IMR-90 (cell line): ENCODE measurements at regions not wholly inside any gene's neighbourhood (a gene's known extent, or its start where the extent isn't known, plus 50 kb on each side); places are given as distances from the start of the nearest gene placed in this dataset.

Source experiments
- ATAC-seq: fragments of 200-7000 bp; cut with Tn5 transposase; 2 replicates; pipeline ENCODE4 v1.9.1; 2020; ENCODE audit warnings: low read depth, mild to moderate bottlenecking, moderate library complexity
- BruUV-seq: library from RNA; stranded (reverse); fragments of 400-500 nt; replicated peaks from 2 replicates; lab custom pipeline; 2021; lab: Mats Ljungman, UMichigan
- CTCF ChIA-PET: fragments of 300-600 bp; formaldehyde crosslinking; extraction: SDS; loops from one replicate; lab custom pipeline; 2021; ENCODE audit warnings: antibody characterized with exemption; lab: Yijun Ruan, JAX
- POLR2A ChIA-PET: fragments of 300-600 bp; sonication (Branson Sonifier 250); formaldehyde crosslinking; loops from one replicate; lab custom pipeline; 2022; ENCODE audit warnings: antibody characterized with exemption; ENCODE audit not compliant: unreplicated experiment; lab: Charles Lee
- DNase-seq: peaks from one replicate; pipeline ENCODE4 v3.0.0; 2013
- H2AFZ ChIP-seq: replicated peaks from 2 replicates; pipeline ENCODE3; 2013; ENCODE audit warnings: low read length, mild to moderate bottlenecking; ENCODE audit not compliant: poor library complexity
- H2AK5ac ChIP-seq: 2 replicates; pipeline ENCODE4 v1.6.1; 2013; ENCODE audit warnings: low read depth, low read length, inconsistent platforms
- H2AK9ac ChIP-seq: replicated peaks from 2 replicates; pipeline ENCODE3; 2013; ENCODE audit warnings: mild to moderate bottlenecking, low read depth, low read length, moderate library complexity; ENCODE audit not compliant: poor library complexity
- H2BK120ac ChIP-seq: 2 replicates; pipeline ENCODE4 v1.6.1; 2013; ENCODE audit warnings: low read depth, low read length, inconsistent platforms
- H2BK15ac ChIP-seq: 3 replicates; pipeline ENCODE4 v1.6.1; 2013; ENCODE audit warnings: low read depth, low read length, inconsistent platforms
- H2BK20ac ChIP-seq: 2 replicates; pipeline ENCODE4 v1.6.1; 2013; ENCODE audit warnings: low read depth, mild to moderate bottlenecking, inconsistent platforms, low read length, moderate library complexity
- H2BK5ac ChIP-seq: 2 replicates; pipeline ENCODE4 v1.6.1; 2013; ENCODE audit warnings: mild to moderate bottlenecking, low read depth, low read length, inconsistent platforms; ENCODE audit not compliant: poor library complexity, severe bottlenecking
- H3K14ac ChIP-seq: replicated peaks from 2 replicates; pipeline ENCODE4 v1.6.1; 2013; ENCODE audit warnings: low read depth, low read length, inconsistent platforms
- H3K18ac ChIP-seq: 2 replicates; pipeline ENCODE4 v1.6.1; 2013; ENCODE audit warnings: low read depth, low read length, control low read depth
- H3K23ac ChIP-seq: 2 replicates; pipeline ENCODE4 v1.6.1; 2013; ENCODE audit warnings: low read depth, low read length, inconsistent platforms
- H3K27ac ChIP-seq: 2 replicates; pipeline ENCODE4 v1.5.1; 2013; ENCODE audit warnings: mild to moderate bottlenecking, control low read depth, low read length; ENCODE audit not compliant: insufficient read depth
- H3K27me3 ChIP-seq: 2 replicates; pipeline ENCODE4 v1.6.1; 2013; ENCODE audit warnings: low read length; ENCODE audit not compliant: control insufficient read depth, insufficient read depth
- H3K36me3 ChIP-seq: 2 replicates; pipeline ENCODE4 v1.6.1; 2013; ENCODE audit warnings: low read length, mixed read lengths; ENCODE audit not compliant: control insufficient read depth, insufficient read depth
- H3K4ac ChIP-seq: 2 replicates; pipeline ENCODE4 v1.6.1; 2013; ENCODE audit warnings: low read depth, low read length, inconsistent platforms
- H3K4me1 ChIP-seq: 2 replicates; pipeline ENCODE4 v1.6.1; 2013; ENCODE audit warnings: low read length, mixed read lengths; ENCODE audit not compliant: control insufficient read depth, insufficient read depth
- H3K4me2 ChIP-seq: 2 replicates; pipeline ENCODE4 v1.6.1; 2013; ENCODE audit warnings: low read depth, mild to moderate bottlenecking, control low read depth, low read length, moderate library complexity
- H3K4me3 ChIP-seq: 2 replicates; pipeline ENCODE4 v1.5.1; 2013; ENCODE audit warnings: low read depth, mild to moderate bottlenecking, control low read depth, low read length, moderate library complexity; ENCODE audit not compliant: insufficient read depth
- H3K56ac ChIP-seq: 2 replicates; pipeline ENCODE4 v1.6.1; 2013; ENCODE audit warnings: low read length, inconsistent platforms; ENCODE audit not compliant: insufficient read depth; ENCODE audit errors: extremely low read depth
- H3K79me1 ChIP-seq, 2 experiments: 2 replicates each; pipeline ENCODE4 v1.6.1; 2013; ENCODE audit warnings: low read length in 2 of 2, inconsistent platforms in 1 of 2, low read depth in 1 of 2
- H3K9ac ChIP-seq: 2 replicates; pipeline ENCODE4 v1.6.1; 2013; ENCODE audit warnings: low read depth, low read length, control low read depth
- H3K9me1 ChIP-seq: 2 replicates; pipeline ENCODE4 v1.6.1; 2013; ENCODE audit warnings: low read length, inconsistent platforms; ENCODE audit not compliant: insufficient read depth
- H3K9me3 ChIP-seq: 2 replicates; pipeline ENCODE4 v1.6.1; 2013; ENCODE audit warnings: low read length; ENCODE audit not compliant: control insufficient read depth, insufficient read depth
- H4K20me1 ChIP-seq: 2 replicates; pipeline ENCODE4 v1.6.1; 2013; ENCODE audit warnings: low read length, inconsistent platforms; ENCODE audit not compliant: insufficient read depth
- H4K5ac ChIP-seq: 2 replicates; pipeline ENCODE4 v1.6.1; 2013; ENCODE audit warnings: mild to moderate bottlenecking, low read depth, low read length, control low read depth
- H4K8ac ChIP-seq, 2 experiments: 2 replicates each; pipeline ENCODE4 v1.6.1; 2013; ENCODE audit warnings: low read depth in 2 of 2, low read length in 2 of 2, control low read depth in 1 of 2, inconsistent platforms in 1 of 2
- H4K91ac ChIP-seq: 2 replicates; pipeline ENCODE4 v1.6.1; 2013; ENCODE audit warnings: low read depth, low read length, inconsistent platforms; ENCODE audit not compliant: insufficient read depth
- FOS ChIP-seq: fragments of 150-350 bp; IDR thresholded peaks from 2 replicates; pipeline ENCODE4 v1.6.1; 2016; ENCODE audit warnings: low read depth, low read length
- RAD21 ChIP-seq: IDR thresholded peaks from 2 replicates; pipeline ENCODE4 v1.6.1; 2012; ENCODE audit warnings: low read length, improper control_type of control experiment
- SMC3 ChIP-seq: fragments of 150-350 bp; IDR thresholded peaks from 2 replicates; pipeline ENCODE4 v1.6.1; 2016; ENCODE audit warnings: low read depth, mild to moderate bottlenecking, antibody characterized with exemption, low read length, moderate library complexity
- WGBS, 2 experiments: methylation state at CpG; one replicate each; pipeline versions ENCODE4 v1.1.5 to v1.1.7; 2013; ENCODE audit warnings: missing lambda C conversion rate in 2 of 2; ENCODE audit not compliant: insufficient read length in 1 of 2; ENCODE audit errors: extremely low coverage in 2 of 2; 5-methylcytosine and 5-hydroxymethylcytosine counted together
- dilution Hi-C: fragments of 300-500 bp; cut with HindIII; formaldehyde crosslinking; loops from one replicate; pipeline ENCODE4 v1.14.3; 2018; ENCODE audit warnings: low sequenced_read_pairs; ENCODE audit not compliant: unreplicated experiment
- in situ Hi-C: fragments of 300-500 bp; cut with MboI; formaldehyde crosslinking; loops from 3 replicates; pipeline ENCODE4 v1.14.3; 2019; ENCODE audit warnings: low sequenced_read_pairs, inconsistent platforms, mixed read lengths
- intact Hi-C: fragments of 100-400 bp; cut with micrococcal nuclease; formaldehyde crosslinking; loops from 2 replicates; pipeline ENCODE4 v1.10.0; 2022
- TF ChIP-seq, protein P1 (sequence below): fragments of 150-350 bp; IDR thresholded peaks from 2 replicates; pipeline ENCODE4 v1.6.1; 2016; ENCODE audit warnings: low read depth, mild to moderate bottlenecking, low read length, moderate library complexity, borderline replicate concordance
- TF ChIP-seq, protein P2 (sequence below): fragments of 150-350 bp; IDR thresholded peaks from 2 replicates; pipeline ENCODE4 v1.6.1; 2017; ENCODE audit warnings: mild to moderate bottlenecking, antibody characterized with exemption, low read length, low read depth

DNA sequence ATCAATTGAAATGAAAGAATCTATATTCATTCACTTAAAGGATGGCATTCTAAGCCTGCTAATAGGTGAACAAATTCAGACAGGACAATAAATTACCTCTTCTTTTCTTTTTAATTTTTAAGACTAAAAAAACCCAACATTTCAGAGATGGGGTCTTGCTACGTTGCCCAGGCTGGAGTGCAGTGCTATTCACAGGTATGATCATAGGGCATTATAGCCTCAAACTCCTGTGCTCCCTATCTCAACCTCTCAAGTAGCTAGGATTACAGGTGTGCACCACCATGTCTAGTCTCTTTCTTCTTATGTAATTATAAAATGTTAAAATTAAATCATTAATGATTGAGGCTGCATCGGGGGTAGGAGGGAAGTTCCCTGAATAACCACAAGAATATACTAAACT, 52.5 kb upstream of the PDLIM5 start:
- Histone ChIP-seq H2BK120ac (no peak overlapping the region), H3K4me3 (no peak overlapping the region), H3K18ac (no peak overlapping the region), H3K9me3 (no peaks in the 10 kb centered on the region), H3K9me1 (no peaks in the 10 kb centered on the region; the same call in 1 of the 2 replicates), H3K9ac (no peak overlapping the region), H2BK20ac (no peak overlapping the region), H3K23ac (no peak overlapping the region), H3K14ac (no peak overlapping the region), H4K91ac (no peak overlapping the region), H2BK5ac (no peak overlapping the region), H3K79me1 (no peaks in the 10 kb centered on the region), H2BK15ac (no peak overlapping the region), H3K4me1 (no peaks in the 10 kb centered on the region), H4K5ac (no peak overlapping the region), H3K27me3 (peaks cover 3% of the 10 kb centered on the region), H2AFZ (no peak overlapping the region), H3K27ac (no peak overlapping the region), H3K36me3 (no peaks in the 10 kb centered on the region), H3K56ac (no peak overlapping the region), H3K4ac (no peak overlapping the region), H2AK9ac (no peak overlapping the region), H4K8ac (no peak overlapping the region), H3K4me2 (no peak overlapping the region), H2AK5ac (no peak overlapping the region), H4K20me1 (no peaks in the 10 kb centered on the region)
- 20% methylated on average over 1 of the region's 2 CpGs; no CpG with 5 or more reads in 1 of the 2 experiments for WGBS, 2 experiments
- CTCF ChIA-PET = no interaction called here
- BruUV-seq = no TSS peak
- DNase-seq (no peak), ATAC-seq (no peak)
- intact Hi-C loops (no loop called here), dilution Hi-C loops (no loop called here), in situ Hi-C loops (loop anchor here (10.0 kb wide), 1 partner anchor 604 kb away; no protein-coding TSS in a partner anchor)
- POLR2A ChIA-PET = no interaction called here
- TF ChIP-seq, protein P1, sequence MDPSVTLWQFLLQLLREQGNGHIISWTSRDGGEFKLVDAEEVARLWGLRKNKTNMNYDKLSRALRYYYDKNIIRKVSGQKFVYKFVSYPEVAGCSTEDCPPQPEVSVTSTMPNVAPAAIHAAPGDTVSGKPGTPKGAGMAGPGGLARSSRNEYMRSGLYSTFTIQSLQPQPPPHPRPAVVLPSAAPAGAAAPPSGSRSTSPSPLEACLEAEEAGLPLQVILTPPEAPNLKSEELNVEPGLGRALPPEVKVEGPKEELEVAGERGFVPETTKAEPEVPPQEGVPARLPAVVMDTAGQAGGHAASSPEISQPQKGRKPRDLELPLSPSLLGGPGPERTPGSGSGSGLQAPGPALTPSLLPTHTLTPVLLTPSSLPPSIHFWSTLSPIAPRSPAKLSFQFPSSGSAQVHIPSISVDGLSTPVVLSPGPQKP = no peak
- no peak for TF ChIP-seq SMC3
- no peak for TF ChIP-seq RAD21
- TF ChIP-seq, protein P2, sequence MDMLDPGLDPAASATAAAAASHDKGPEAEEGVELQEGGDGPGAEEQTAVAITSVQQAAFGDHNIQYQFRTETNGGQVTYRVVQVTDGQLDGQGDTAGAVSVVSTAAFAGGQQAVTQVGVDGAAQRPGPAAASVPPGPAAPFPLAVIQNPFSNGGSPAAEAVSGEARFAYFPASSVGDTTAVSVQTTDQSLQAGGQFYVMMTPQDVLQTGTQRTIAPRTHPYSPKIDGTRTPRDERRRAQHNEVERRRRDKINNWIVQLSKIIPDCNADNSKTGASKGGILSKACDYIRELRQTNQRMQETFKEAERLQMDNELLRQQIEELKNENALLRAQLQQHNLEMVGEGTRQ = no peak
- no peak for TF ChIP-seq FOS
